GM13977 (cell line): ENCODE measurements at regions not wholly inside any gene's neighbourhood (a gene's known extent, or its start where the extent isn't known, plus 50 kb on each side); places are given as distances from the start of the nearest gene placed in this dataset.

Experiments
- DNase-seq: peaks from one replicate; pipeline ENCODE4 v3.0.0; 2012; ENCODE audit warnings: low spot score
- CTCF ChIP-seq: IDR thresholded peaks from 2 replicates; pipeline ENCODE4 v1.5.1; 2012; ENCODE audit warnings: mild to moderate bottlenecking, control low read depth; ENCODE audit not compliant: insufficient read depth; ENCODE audit errors: extremely low read depth, missing control alignments
- in situ Hi-C: fragments of 300-500 bp; cut with MboI; formaldehyde crosslinking; loops from one replicate; pipeline ENCODE4 v1.12.0; 2022; ENCODE audit warnings: low sequenced_read_pairs, low pct_unique_long_range_greater_than_20kb, mixed read lengths, inconsistent platforms; ENCODE audit not compliant: unreplicated experiment

DNA sequence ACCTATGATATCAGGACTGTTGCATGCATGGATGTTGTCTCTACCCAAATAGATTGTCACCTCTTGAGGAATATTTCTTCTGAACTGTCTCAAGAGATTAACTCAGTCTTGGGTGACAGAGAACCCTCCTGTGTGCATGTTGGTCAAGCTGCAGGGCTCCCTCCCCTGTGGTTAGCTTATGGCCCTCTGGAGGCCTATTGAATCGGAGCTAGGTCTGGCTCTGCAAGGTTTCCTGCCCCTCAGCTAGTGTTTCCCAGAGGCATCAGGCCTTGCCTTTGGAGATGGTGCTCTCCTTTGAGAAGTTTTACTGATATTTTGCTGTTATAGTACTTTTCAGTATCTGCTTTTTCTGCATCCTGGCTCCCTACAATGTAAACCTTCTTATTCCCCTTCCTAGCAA, 769.2 kb upstream of the FAM98A start:
- no peak for TF ChIP-seq CTCF
- DNase-seq = no peak
- in situ Hi-C loops = no loop called here

GRCh38 chr2:34365932-34366331, 766.8 kb upstream of the FAM98A start:
- in situ Hi-C loops = no loop called here

DNA sequence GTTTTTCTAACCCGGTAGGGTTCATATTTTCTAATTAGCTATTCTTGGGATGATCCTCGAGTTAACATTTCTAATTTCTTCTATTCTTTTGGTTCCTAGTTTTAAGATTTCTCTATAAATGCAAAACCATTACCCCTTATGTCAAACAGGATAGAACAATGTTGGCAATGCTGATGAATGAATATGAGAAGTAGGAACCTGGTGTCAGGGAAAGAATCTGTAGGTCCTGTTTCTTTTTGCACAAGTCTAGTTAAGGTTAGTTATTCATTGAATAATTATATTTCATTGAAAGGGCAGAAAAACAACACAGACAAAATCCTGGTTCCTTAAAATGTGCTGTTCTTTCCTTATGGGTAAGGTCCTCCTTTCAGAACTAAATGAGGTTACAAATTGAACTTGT, 766.4 kb upstream of the FAM98A start:
- TF ChIP-seq CTCF = no peak
- no peak for DNase-seq
- in situ Hi-C loops = no loop called here

More at GRCh38 chr2:34365932-34366331, 766.8 kb upstream of the FAM98A start:
- no peak for TF ChIP-seq CTCF
- DNase-seq = no peak

GRCh38 chr2:34353509-34354113, 754.5 kb upstream of the FAM98A start:
- in situ Hi-C loops = no loop called here
- no peak for TF ChIP-seq CTCF
- no peak for DNase-seq

DNA sequence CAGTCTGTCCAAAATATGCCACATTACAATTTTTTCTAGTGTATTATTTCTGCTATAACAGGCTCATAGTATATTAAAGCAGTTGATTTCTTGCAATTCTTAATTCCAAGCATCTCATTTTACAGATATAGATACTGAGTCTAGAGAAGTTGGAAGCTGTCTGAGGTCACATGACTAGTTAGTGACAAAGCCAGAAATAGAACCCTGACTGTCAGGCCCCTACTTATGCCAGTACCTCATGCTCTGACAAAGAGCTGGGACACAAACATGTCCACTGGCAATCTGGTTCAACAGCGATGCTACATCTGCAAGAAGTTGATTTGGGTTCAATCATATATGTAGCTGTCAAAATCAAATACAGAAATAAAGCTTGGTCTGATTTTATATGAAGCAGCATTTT, 750.4 kb upstream of the FAM98A start:
- no peak for DNase-seq
- in situ Hi-C loops = no loop called here
- TF ChIP-seq CTCF = no peak

DNA sequence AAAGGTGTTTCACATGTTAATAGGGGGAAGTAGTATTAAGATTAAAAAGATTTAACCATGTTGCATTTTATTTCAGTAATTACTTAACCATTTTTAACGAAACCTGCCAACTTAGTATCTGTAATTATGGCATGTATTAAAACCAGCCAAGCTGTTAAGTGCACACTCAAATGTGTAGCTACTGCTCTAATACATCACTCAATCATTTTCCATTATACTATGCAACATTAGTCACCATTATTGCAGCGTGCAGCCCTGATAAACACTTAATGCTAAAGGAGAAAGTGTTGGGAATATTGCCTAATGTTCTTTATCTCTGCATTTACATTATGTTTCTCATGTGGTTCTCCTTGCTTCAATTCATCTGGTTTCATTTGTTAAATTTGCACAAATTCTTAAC, 745.9 kb upstream of the FAM98A start:
- no peak for TF ChIP-seq CTCF
- in situ Hi-C loops = no loop called here
- no peak for DNase-seq

DNA sequence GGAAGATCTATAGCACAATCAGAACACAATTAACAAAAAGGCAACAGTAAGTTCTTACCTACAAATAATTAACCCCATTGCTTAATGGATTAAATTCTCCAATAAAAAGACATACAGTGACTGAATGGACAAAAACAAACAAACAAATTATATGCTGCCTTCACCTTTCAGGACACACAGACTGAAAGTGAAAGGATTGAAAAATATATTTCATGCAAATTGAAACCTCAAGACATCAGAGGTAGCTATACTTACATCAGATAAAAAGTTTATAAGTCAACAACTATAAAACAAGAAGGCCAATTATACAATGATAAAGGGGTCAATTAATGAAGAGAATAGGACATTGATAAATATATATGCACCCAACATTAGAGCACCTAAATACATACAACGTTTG, 741.2 kb upstream of the FAM98A start:
- DNase-seq = no peak
- TF ChIP-seq CTCF = no peak
- in situ Hi-C loops = no loop called here
